ENCODE measurements at regions not wholly inside any gene's neighbourhood (a gene's known extent, or its start where the extent isn't known, plus 50 kb on each side); places are given as distances from the start of the nearest gene placed in this dataset.

- intact Hi-C loops (cut with micrococcal nuclease) = no loop called here
Observed at GRCh38 chr7:131276190-131276589, 51.5 kb upstream of the MKLN1 start.

- intact Hi-C loops (cut with micrococcal nuclease) = no loop called here
Observed at GRCh38 chr7:131276748-131277147, 50.9 kb upstream of the MKLN1 start.
